H1 (cell line): ENCODE measurements at regions not wholly inside any gene's neighbourhood (a gene's known extent, or its start where the extent isn't known, plus 50 kb on each side); places are given as distances from the start of the nearest gene placed in this dataset.

Source experiments
- CTCF ChIA-PET: fragments of 300-600 bp; sonication (Branson Sonifier 250); formaldehyde crosslinking; loops from one replicate; lab custom pipeline; 2021; ENCODE audit not compliant: partially characterized antibody; lab: Charles Lee
- POLR2A ChIA-PET: fragments of 300-600 bp; sonication (Branson Sonifier 250); formaldehyde crosslinking; loops from one replicate; lab custom pipeline; 2021; ENCODE audit warnings: inconsistent platforms; ENCODE audit not compliant: partially characterized antibody; lab: Charles Lee
- DNase-seq, 2 experiments: peaks; one replicate each; pipeline versions ENCODE4 v3.0.0 to v3.0.0-alpha.2; 2010 to 2022; ENCODE audit warnings: low spot score in 2 of 2, low read depth in 1 of 2, mixed read lengths in 1 of 2
- FAIRE-seq: peaks from 2 replicates; lab custom pipeline; 2011; peaks lifted over from hg19 to GRCh38; lab: Jason Lieb, UNC
- H2AFZ ChIP-seq: 2 replicates; pipeline ENCODE4 v1.8.1; 2012; ENCODE audit warnings: low read length, inconsistent platforms
- H2AK5ac ChIP-seq: 2 replicates; pipeline ENCODE4 v1.6.1; 2013; ENCODE audit warnings: low read depth, low read length
- H2BK120ac ChIP-seq: replicated peaks from 2 replicates; pipeline ENCODE3; 2013; ENCODE audit warnings: low read depth, low read length, inconsistent platforms
- H2BK12ac ChIP-seq: 2 replicates; pipeline ENCODE4 v1.6.1; 2013; ENCODE audit warnings: low read depth, low read length
- H2BK15ac ChIP-seq: 2 replicates; pipeline ENCODE4 v1.6.1; 2013; ENCODE audit warnings: low read length
- H2BK20ac ChIP-seq: 2 replicates; pipeline ENCODE4 v1.6.1; 2013; ENCODE audit warnings: low read length
- H2BK5ac ChIP-seq: 2 replicates; pipeline ENCODE4 v1.6.1; 2013; ENCODE audit warnings: low read depth, low read length
- H3K14ac ChIP-seq: 2 replicates; pipeline ENCODE4 v1.6.1; 2013; ENCODE audit warnings: inconsistent platforms; ENCODE audit not compliant: insufficient read length
- H3K18ac ChIP-seq: 2 replicates; pipeline ENCODE4 v1.6.1; 2013; ENCODE audit warnings: low read length; ENCODE audit errors: extremely low read depth
- H3K23ac ChIP-seq: 2 replicates; pipeline ENCODE4 v1.6.1; 2013; ENCODE audit warnings: inconsistent platforms; ENCODE audit not compliant: insufficient read length
- H3K23me2 ChIP-seq: 2 replicates; pipeline ENCODE4 v1.6.1; 2013; ENCODE audit warnings: low read depth, low read length
- H3K27ac ChIP-seq: 2 replicates; pipeline ENCODE4 v1.6.1; 2011; ENCODE audit warnings: low read depth, low read length, inconsistent platforms
- H3K27me3 ChIP-seq, 4 experiments: replicated peaks in 1 of 4; 1 replicate in 1 of 4; 2 replicates in 3 of 4; pipeline versions ENCODE4 v1.6.1 to v1.8.1; 2011 to 2013; ENCODE audit warnings: low read length in 3 of 4, mild to moderate bottlenecking in 3 of 4, inconsistent platforms in 2 of 4, mixed read lengths in 2 of 4, moderate library complexity in 1 of 4; ENCODE audit not compliant: control insufficient read depth in 3 of 4, insufficient read depth in 3 of 4; ENCODE audit errors: extremely low read depth in 1 of 4
- H3K36me3 ChIP-seq, 4 experiments: 2 replicates each; pipeline versions ENCODE4 v1.6.1 to v1.8.1; 2011 to 2013; ENCODE audit warnings: mild to moderate bottlenecking in 4 of 4, low read length in 3 of 4, moderate library complexity in 2 of 4, control low read depth in 1 of 4, inconsistent platforms in 1 of 4; ENCODE audit not compliant: insufficient read depth in 4 of 4, control insufficient read depth in 2 of 4
- H3K4ac ChIP-seq: replicated peaks from 2 replicates; pipeline ENCODE3; 2013; ENCODE audit warnings: low read length, low read depth, mixed read lengths, inconsistent platforms; ENCODE audit not compliant: insufficient read length
- H3K4me1 ChIP-seq, 4 experiments: replicated peaks in 1 of 4; 1 replicate in 1 of 4; 2 replicates in 3 of 4; pipeline versions ENCODE4 v1.6.1 to v1.8.1; 2011 to 2013; ENCODE audit warnings: low read length in 3 of 4, inconsistent platforms in 2 of 4, mixed read lengths in 1 of 4; ENCODE audit not compliant: insufficient read depth in 4 of 4, control insufficient read depth in 3 of 4
- H3K4me2 ChIP-seq, 2 experiments: 2 replicates each; pipeline versions ENCODE4 v1.6.1 to v1.8.1; 2011 to 2013; ENCODE audit warnings: low read depth in 2 of 2, low read length in 2 of 2, control low read depth in 1 of 2, inconsistent platforms in 1 of 2, mild to moderate bottlenecking in 1 of 2; ENCODE audit not compliant: insufficient read depth in 1 of 2
- H3K4me3 ChIP-seq, 4 experiments: fragments of 200-600, 300-600 bp in 1 of 4; sonication (generic), shearing (Covaris generic), sonication (Bioruptor Twin) in 1 of 4; 2 replicates each; pipeline versions ENCODE4 v1.5.1 to v1.8.1; 2011 to 2016; ENCODE audit warnings: low read length in 4 of 4, low read depth in 3 of 4, control low read depth in 2 of 4, inconsistent platforms in 2 of 4, mild to moderate bottlenecking in 2 of 4, mixed read lengths in 1 of 4, moderate library complexity in 1 of 4; ENCODE audit not compliant: insufficient read depth in 2 of 4; ENCODE audit errors: extremely low read depth in 1 of 4
- H3K56ac ChIP-seq: replicated peaks from 2 replicates; pipeline ENCODE3; 2013; ENCODE audit warnings: low read depth, mild to moderate bottlenecking, mixed read lengths, low read length, inconsistent platforms; ENCODE audit not compliant: insufficient read length
- H3K79me1 ChIP-seq: 2 replicates; pipeline ENCODE4 v1.6.1; 2013; ENCODE audit warnings: low read depth, low read length, control low read depth
- H3K79me2 ChIP-seq, 2 experiments: 2 replicates each; pipeline versions ENCODE4 v1.6.1 to v1.8.1; 2012 to 2013; ENCODE audit warnings: low read length in 2 of 2, mild to moderate bottlenecking in 2 of 2, inconsistent platforms in 1 of 2; ENCODE audit not compliant: insufficient read depth in 2 of 2, control insufficient read depth in 1 of 2
- H3K9ac ChIP-seq, 4 experiments: replicated peaks in 1 of 4; 1 replicate in 1 of 4; 2 replicates in 3 of 4; pipeline versions ENCODE4 v1.6.1 to v1.8.1; 2011 to 2013; ENCODE audit warnings: low read depth in 3 of 4, low read length in 3 of 4, control low read depth in 2 of 4, mild to moderate bottlenecking in 2 of 4, moderate library complexity in 2 of 4, inconsistent platforms in 1 of 4; ENCODE audit errors: extremely low read depth in 1 of 4
- H3K9me3 ChIP-seq, 2 experiments: 2 replicates each; pipeline versions ENCODE4 v1.6.1 to v1.8.1; 2012 to 2013; ENCODE audit warnings: mild to moderate bottlenecking in 2 of 2, moderate library complexity in 2 of 2, control low read depth in 1 of 2, inconsistent platforms in 1 of 2, low read depth in 1 of 2, low read length in 1 of 2, mixed read lengths in 1 of 2; ENCODE audit not compliant: insufficient read depth in 2 of 2
- H4K20me1 ChIP-seq, 2 experiments: replicated peaks in 1 of 2; 2 replicates each; pipeline versions ENCODE3 to v1.8.1; 2011 to 2013; ENCODE audit warnings: inconsistent platforms in 2 of 2, low read length in 2 of 2, mild to moderate bottlenecking in 1 of 2; ENCODE audit not compliant: insufficient read depth in 2 of 2, control insufficient read depth in 1 of 2
- H4K5ac ChIP-seq: 2 replicates; pipeline ENCODE4 v1.6.1; 2013; ENCODE audit warnings: low read length, low read depth, mixed read lengths, inconsistent platforms; ENCODE audit not compliant: insufficient read length
- H4K8ac ChIP-seq: 2 replicates; pipeline ENCODE4 v1.8.0; 2013; ENCODE audit warnings: mild to moderate bottlenecking, moderate library complexity, low read length, inconsistent platforms; ENCODE audit not compliant: insufficient read depth; ENCODE audit errors: extremely low read depth
- H4K91ac ChIP-seq: replicated peaks from 2 replicates; pipeline ENCODE3; 2013; ENCODE audit warnings: low read length, mixed read lengths, inconsistent platforms; ENCODE audit not compliant: insufficient read length
- WGBS, 2 experiments: shearing (Covaris generic) in 1 of 2; methylation state at CpG; one replicate each; pipeline versions ENCODE4 v1.1.6 to v1.1.7; 2013 to 2015; ENCODE audit warnings: low lambda C conversion rate in 2 of 2, mixed read lengths in 2 of 2, inconsistent platforms in 1 of 2, low coverage in 1 of 2, missing lambda C conversion rate in 1 of 2; ENCODE audit not compliant: insufficient replicate concordance in 2 of 2, insufficient coverage in 1 of 2, insufficient read length in 1 of 2; ENCODE audit errors: extremely low coverage in 1 of 2, missing lambda C conversion rate in 1 of 2; 5-methylcytosine and 5-hydroxymethylcytosine counted together
- TF ChIP-seq, protein P1 (sequence below): fragments of 300-600 bp; sonication (generic); IDR thresholded peaks from 2 replicates; pipeline ENCODE4 v1.7.1; 2012; ENCODE audit warnings: low read length, moderate library complexity, mild to moderate bottlenecking, inconsistent platforms; ENCODE audit not compliant: insufficient replicate concordance

DNA sequence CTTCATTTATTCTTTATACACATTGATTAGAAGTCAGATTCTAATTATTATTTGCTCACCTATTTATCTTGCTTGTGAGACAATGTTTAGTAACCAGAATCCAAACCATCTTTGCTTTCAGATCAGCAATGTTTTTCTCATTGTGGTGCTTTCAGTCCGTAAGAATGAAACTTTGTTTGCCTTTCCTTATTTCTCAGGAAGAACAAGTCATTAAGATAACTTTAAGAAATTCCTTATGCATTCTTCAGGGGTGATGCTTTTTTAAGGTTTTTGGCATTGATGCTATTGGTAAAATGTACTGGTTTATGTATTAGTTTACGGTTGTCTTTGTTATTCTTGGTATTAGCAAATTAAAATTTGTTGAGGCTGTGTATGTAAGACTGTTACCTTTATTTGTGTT lies 120.8 kb upstream of the POU1F1 start:
- H4K5ac ChIP-seq: no peak overlapping the region
- no peak overlapping the region for H2BK20ac ChIP-seq
- no peak overlapping the region for H4K91ac ChIP-seq
- ChIA-PET POLR2A (no interaction called here), CTCF (no interaction called here)
- H3K4me2 ChIP-seq: no peak overlapping the region
- no peak overlapping the region for H3K27ac ChIP-seq
- H3K4me3 ChIP-seq: no peak overlapping the region
- 86% methylated on average over 2 of the region's 2 CpGs; no CpG with 5 or more reads in 1 of the 2 experiments for WGBS, 2 experiments
- no peaks in the 10 kb centered on the region for H4K20me1 ChIP-seq
- FAIRE-seq: no peak
- H3K9me3 ChIP-seq: no peaks in the 10 kb centered on the region
- H2AFZ ChIP-seq: no peak overlapping the region
- H2BK120ac ChIP-seq: no peak overlapping the region
- no peak overlapping the region for H2BK15ac ChIP-seq
- H3K27me3 ChIP-seq: no peaks in the 10 kb centered on the region
- H3K23ac ChIP-seq: no peak overlapping the region
- no peak overlapping the region for H4K8ac ChIP-seq
- no peak overlapping the region for H3K18ac ChIP-seq
- no peaks in the 10 kb centered on the region for H3K79me2 ChIP-seq
- no peak overlapping the region for H3K4ac ChIP-seq
- no peaks in the 10 kb centered on the region for H3K4me1 ChIP-seq
- no peak overlapping the region for H2BK5ac ChIP-seq
- no peak overlapping the region for H3K14ac ChIP-seq
- DNase-seq: no peak
- no peaks in the 10 kb centered on the region for H3K23me2 ChIP-seq
- no peak overlapping the region for H2BK12ac ChIP-seq
- H3K36me3 ChIP-seq: no peaks in the 10 kb centered on the region
- H3K79me1 ChIP-seq: no peaks in the 10 kb centered on the region
- H3K56ac ChIP-seq: no peak overlapping the region
- no peak overlapping the region for H3K9ac ChIP-seq
- no peak overlapping the region for H2AK5ac ChIP-seq
- TF ChIP-seq, protein P1, sequence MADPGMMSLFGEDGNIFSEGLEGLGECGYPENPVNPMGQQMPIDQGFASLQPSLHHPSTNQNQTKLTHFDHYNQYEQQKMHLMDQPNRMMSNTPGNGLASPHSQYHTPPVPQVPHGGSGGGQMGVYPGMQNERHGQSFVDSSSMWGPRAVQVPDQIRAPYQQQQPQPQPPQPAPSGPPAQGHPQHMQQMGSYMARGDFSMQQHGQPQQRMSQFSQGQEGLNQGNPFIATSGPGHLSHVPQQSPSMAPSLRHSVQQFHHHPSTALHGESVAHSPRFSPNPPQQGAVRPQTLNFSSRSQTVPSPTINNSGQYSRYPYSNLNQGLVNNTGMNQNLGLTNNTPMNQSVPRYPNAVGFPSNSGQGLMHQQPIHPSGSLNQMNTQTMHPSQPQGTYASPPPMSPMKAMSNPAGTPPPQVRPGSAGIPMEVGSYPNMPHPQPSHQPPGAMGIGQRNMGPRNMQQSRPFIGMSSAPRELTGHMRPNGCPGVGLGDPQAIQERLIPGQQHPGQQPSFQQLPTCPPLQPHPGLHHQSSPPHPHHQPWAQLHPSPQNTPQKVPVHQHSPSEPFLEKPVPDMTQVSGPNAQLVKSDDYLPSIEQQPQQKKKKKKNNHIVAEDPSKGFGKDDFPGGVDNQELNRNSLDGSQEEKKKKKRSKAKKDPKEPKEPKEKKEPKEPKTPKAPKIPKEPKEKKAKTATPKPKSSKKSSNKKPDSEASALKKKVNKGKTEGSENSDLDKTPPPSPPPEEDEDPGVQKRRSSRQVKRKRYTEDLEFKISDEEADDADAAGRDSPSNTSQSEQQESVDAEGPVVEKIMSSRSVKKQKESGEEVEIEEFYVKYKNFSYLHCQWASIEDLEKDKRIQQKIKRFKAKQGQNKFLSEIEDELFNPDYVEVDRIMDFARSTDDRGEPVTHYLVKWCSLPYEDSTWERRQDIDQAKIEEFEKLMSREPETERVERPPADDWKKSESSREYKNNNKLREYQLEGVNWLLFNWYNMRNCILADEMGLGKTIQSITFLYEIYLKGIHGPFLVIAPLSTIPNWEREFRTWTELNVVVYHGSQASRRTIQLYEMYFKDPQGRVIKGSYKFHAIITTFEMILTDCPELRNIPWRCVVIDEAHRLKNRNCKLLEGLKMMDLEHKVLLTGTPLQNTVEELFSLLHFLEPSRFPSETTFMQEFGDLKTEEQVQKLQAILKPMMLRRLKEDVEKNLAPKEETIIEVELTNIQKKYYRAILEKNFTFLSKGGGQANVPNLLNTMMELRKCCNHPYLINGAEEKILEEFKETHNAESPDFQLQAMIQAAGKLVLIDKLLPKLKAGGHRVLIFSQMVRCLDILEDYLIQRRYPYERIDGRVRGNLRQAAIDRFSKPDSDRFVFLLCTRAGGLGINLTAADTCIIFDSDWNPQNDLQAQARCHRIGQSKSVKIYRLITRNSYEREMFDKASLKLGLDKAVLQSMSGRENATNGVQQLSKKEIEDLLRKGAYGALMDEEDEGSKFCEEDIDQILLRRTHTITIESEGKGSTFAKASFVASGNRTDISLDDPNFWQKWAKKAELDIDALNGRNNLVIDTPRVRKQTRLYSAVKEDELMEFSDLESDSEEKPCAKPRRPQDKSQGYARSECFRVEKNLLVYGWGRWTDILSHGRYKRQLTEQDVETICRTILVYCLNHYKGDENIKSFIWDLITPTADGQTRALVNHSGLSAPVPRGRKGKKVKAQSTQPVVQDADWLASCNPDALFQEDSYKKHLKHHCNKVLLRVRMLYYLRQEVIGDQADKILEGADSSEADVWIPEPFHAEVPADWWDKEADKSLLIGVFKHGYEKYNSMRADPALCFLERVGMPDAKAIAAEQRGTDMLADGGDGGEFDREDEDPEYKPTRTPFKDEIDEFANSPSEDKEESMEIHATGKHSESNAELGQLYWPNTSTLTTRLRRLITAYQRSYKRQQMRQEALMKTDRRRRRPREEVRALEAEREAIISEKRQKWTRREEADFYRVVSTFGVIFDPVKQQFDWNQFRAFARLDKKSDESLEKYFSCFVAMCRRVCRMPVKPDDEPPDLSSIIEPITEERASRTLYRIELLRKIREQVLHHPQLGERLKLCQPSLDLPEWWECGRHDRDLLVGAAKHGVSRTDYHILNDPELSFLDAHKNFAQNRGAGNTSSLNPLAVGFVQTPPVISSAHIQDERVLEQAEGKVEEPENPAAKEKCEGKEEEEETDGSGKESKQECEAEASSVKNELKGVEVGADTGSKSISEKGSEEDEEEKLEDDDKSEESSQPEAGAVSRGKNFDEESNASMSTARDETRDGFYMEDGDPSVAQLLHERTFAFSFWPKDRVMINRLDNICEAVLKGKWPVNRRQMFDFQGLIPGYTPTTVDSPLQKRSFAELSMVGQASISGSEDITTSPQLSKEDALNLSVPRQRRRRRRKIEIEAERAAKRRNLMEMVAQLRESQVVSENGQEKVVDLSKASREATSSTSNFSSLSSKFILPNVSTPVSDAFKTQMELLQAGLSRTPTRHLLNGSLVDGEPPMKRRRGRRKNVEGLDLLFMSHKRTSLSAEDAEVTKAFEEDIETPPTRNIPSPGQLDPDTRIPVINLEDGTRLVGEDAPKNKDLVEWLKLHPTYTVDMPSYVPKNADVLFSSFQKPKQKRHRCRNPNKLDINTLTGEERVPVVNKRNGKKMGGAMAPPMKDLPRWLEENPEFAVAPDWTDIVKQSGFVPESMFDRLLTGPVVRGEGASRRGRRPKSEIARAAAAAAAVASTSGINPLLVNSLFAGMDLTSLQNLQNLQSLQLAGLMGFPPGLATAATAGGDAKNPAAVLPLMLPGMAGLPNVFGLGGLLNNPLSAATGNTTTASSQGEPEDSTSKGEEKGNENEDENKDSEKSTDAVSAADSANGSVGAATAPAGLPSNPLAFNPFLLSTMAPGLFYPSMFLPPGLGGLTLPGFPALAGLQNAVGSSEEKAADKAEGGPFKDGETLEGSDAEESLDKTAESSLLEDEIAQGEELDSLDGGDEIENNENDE: no peak
